Mesendoderm (in vitro differentiated cells): ENCODE measurements at regions not wholly inside any gene's neighbourhood (a gene's known extent, or its start where the extent isn't known, plus 50 kb on each side); places are given as distances from the start of the nearest gene placed in this dataset.

Source experiments
- DNase-seq: peaks from one replicate; pipeline ENCODE4 v3.0.0; 2013
- H2AK5ac ChIP-seq: 2 replicates; pipeline ENCODE4 v1.6.1; 2013; ENCODE audit warnings: low read length, inconsistent platforms
- H2BK120ac ChIP-seq: 2 replicates; pipeline ENCODE4 v1.6.1; 2013; ENCODE audit warnings: low read depth, mild to moderate bottlenecking, low read length, moderate library complexity, mixed read lengths
- H2BK15ac ChIP-seq: replicated peaks from 2 replicates; pipeline ENCODE4 v1.6.1; 2013; ENCODE audit warnings: low read depth, mild to moderate bottlenecking, moderate library complexity
- H2BK5ac ChIP-seq: 2 replicates; pipeline ENCODE4 v1.6.1; 2013; ENCODE audit warnings: low read length, inconsistent platforms
- H3K18ac ChIP-seq: 2 replicates; pipeline ENCODE4 v1.6.1; 2013; ENCODE audit warnings: mild to moderate bottlenecking, low read length, mixed read lengths
- H3K23ac ChIP-seq: one replicate; pipeline ENCODE4 v1.6.1; 2013; ENCODE audit warnings: low read length
- H3K27ac ChIP-seq: 2 replicates; pipeline ENCODE4 v1.5.1; 2013; ENCODE audit warnings: low read depth, mild to moderate bottlenecking, inconsistent platforms, low read length, moderate library complexity
- H3K27me3 ChIP-seq: 2 replicates; pipeline ENCODE4 v1.6.1; 2013; ENCODE audit warnings: low read length, control low read depth, mild to moderate bottlenecking, inconsistent platforms; ENCODE audit not compliant: insufficient read depth, poor library complexity
- H3K36me3 ChIP-seq: 2 replicates; pipeline ENCODE4 v1.6.1; 2013; ENCODE audit warnings: low read length, inconsistent platforms; ENCODE audit not compliant: control insufficient read depth, insufficient read depth
- H3K4ac ChIP-seq: one replicate; pipeline ENCODE4 v1.6.1; 2013; ENCODE audit warnings: low read depth, mild to moderate bottlenecking, low read length, moderate library complexity
- H3K4me1 ChIP-seq: 2 replicates; pipeline ENCODE4 v1.6.1; 2013; ENCODE audit warnings: low read depth, low read length, inconsistent platforms; ENCODE audit not compliant: control insufficient read depth
- H3K4me2 ChIP-seq: 2 replicates; pipeline ENCODE4 v1.6.1; 2013; ENCODE audit warnings: low read length
- H3K4me3 ChIP-seq: 2 replicates; pipeline ENCODE4 v1.5.1; 2013; ENCODE audit warnings: mild to moderate bottlenecking, low read length
- H3K56ac ChIP-seq: one replicate; pipeline ENCODE4 v1.6.1; 2013; ENCODE audit warnings: low read length
- H3K79me1 ChIP-seq: 2 replicates; pipeline ENCODE4 v1.6.1; 2013; ENCODE audit warnings: low read length, inconsistent platforms
- H3K79me2 ChIP-seq: 2 replicates; pipeline ENCODE4 v1.6.1; 2013; ENCODE audit warnings: mild to moderate bottlenecking, low read length; ENCODE audit not compliant: control insufficient read depth, insufficient read depth
- H3K9ac ChIP-seq: 2 replicates; pipeline ENCODE4 v1.6.1; 2013; ENCODE audit warnings: low read length, inconsistent platforms
- H4K5ac ChIP-seq: one replicate; pipeline ENCODE4 v1.6.1; 2013; ENCODE audit warnings: low read length
- H4K8ac ChIP-seq: one replicate; pipeline ENCODE4 v1.6.1; 2013; ENCODE audit warnings: low read depth, mild to moderate bottlenecking, control low read depth, low read length, moderate library complexity
- WGBS: extraction: QIAGEN DNeasy Blood & Tissue Kit; methylation state at CpG from one replicate; pipeline ENCODE4 v1.1.7; 2013; ENCODE audit warnings: low lambda C conversion rate, missing lambda C conversion rate; ENCODE audit not compliant: insufficient coverage; ENCODE audit errors: extremely low coverage; 5-methylcytosine and 5-hydroxymethylcytosine counted together

DNA sequence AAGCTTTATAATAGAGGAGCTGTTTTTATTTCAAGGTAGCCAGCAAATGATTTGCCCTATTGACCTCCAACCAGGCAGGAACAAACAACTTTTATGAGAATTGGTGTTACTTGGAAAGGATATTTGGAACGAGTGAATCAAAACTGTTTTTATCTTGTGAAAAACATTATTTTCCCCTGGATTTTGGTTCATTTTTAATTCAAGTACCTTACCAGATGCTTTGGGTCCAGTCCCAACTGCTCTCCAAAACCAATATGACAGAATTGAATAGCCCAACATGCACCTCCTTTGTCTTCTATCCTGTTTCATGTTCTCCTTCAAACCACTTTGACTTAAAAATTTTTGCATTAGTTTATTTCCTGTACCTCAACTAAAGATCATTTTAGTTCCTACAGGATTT lies 178.6 kb upstream of the RBMS1 start:
- no peak overlapping the region for H3K9ac ChIP-seq
- no peak overlapping the region for H2BK5ac ChIP-seq
- no CpG with 5 or more reads among the region's 1 CpG for WGBS
- H2BK120ac ChIP-seq = no peak overlapping the region
- no peak overlapping the region for H3K56ac ChIP-seq
- no peaks in the 10 kb centered on the region for H3K4me1 ChIP-seq
- H3K79me1 ChIP-seq = no peaks in the 10 kb centered on the region
- H3K27me3 ChIP-seq = no peaks in the 10 kb centered on the region
- H2AK5ac ChIP-seq = no peak overlapping the region
- no peak overlapping the region for H3K4me3 ChIP-seq
- H3K4me2 ChIP-seq = no peak overlapping the region
- no peak overlapping the region for H3K23ac ChIP-seq
- no peak overlapping the region for H2BK15ac ChIP-seq
- no peak overlapping the region for H4K5ac ChIP-seq
- H3K36me3 ChIP-seq = no peaks in the 10 kb centered on the region
- H3K18ac ChIP-seq = no peak overlapping the region
- no peaks in the 10 kb centered on the region for H3K79me2 ChIP-seq
- H3K4ac ChIP-seq = no peak overlapping the region
- no peak for DNase-seq
- no peak overlapping the region for H3K27ac ChIP-seq
- H4K8ac ChIP-seq = no peak overlapping the region

- H3K4me2 ChIP-seq = no peak overlapping the region
- WGBS = no CpG with 5 or more reads among the region's 2 CpGs
- no peaks in the 10 kb centered on the region for H3K79me1 ChIP-seq
- H3K4me1 ChIP-seq = no peaks in the 10 kb centered on the region
- H2BK120ac ChIP-seq = no peak overlapping the region
- no peaks in the 10 kb centered on the region for H3K36me3 ChIP-seq
- H3K56ac ChIP-seq = no peak overlapping the region
- H3K27ac ChIP-seq = no peak overlapping the region
- no peak overlapping the region for H3K4me3 ChIP-seq
- H2BK15ac ChIP-seq = no peak overlapping the region
- H3K9ac ChIP-seq = no peak overlapping the region
- no peaks in the 10 kb centered on the region for H3K79me2 ChIP-seq
- H3K18ac ChIP-seq = no peak overlapping the region
- no peak for DNase-seq
- H2BK5ac ChIP-seq = no peak overlapping the region
- no peak overlapping the region for H3K23ac ChIP-seq
- H2AK5ac ChIP-seq = no peak overlapping the region
- no peaks in the 10 kb centered on the region for H3K27me3 ChIP-seq
- H4K8ac ChIP-seq = no peak overlapping the region
- H3K4ac ChIP-seq = no peak overlapping the region
- no peak overlapping the region for H4K5ac ChIP-seq
Measured at GRCh38 chr2:160674146-160674750, 180.6 kb upstream of the RBMS1 start.

DNA sequence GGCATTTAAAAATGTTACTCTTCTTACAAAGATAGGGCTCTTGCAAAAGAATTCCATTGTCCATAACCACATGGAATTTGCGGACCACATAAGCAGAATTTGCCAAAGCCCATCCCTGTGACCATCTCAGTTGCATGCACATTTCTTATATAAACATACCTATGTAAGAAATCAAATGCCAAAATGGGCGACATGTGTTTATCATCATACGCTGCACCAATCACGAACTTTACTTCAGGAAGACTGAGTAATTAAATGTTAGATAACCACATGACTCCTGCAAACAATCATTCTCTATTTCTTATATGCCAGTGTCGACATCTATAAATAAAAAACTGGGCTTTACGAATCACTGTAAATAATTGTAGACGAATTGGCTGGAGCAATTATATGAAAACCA lies 186.1 kb upstream of the RBMS1 start:
- Histone ChIP-seq H3K4me2 (no peak overlapping the region), H3K4me1 (no peaks in the 10 kb centered on the region), H3K4me3 (no peak overlapping the region), H4K5ac (no peak overlapping the region), H3K36me3 (no peaks in the 10 kb centered on the region), H3K9ac (no peak overlapping the region), H3K18ac (no peak overlapping the region), H3K56ac (no peak overlapping the region), H2BK5ac (no peak overlapping the region), H3K27me3 (no peaks in the 10 kb centered on the region), H4K8ac (no peak overlapping the region), H3K4ac (no peak overlapping the region), H3K23ac (no peak overlapping the region), H3K79me2 (no peaks in the 10 kb centered on the region), H3K79me1 (no peaks in the 10 kb centered on the region), H2AK5ac (no peak overlapping the region), H3K27ac (no peak overlapping the region), H2BK120ac (no peak overlapping the region), H2BK15ac (no peak overlapping the region)
- no peak for DNase-seq
- no CpG with 5 or more reads among the region's 7 CpGs for WGBS

- Histone ChIP-seq H3K23ac (no peak overlapping the region), H3K4me2 (no peak overlapping the region), H3K9ac (no peak overlapping the region), H3K36me3 (no peaks in the 10 kb centered on the region), H3K56ac (no peak overlapping the region), H3K27me3 (no peaks in the 10 kb centered on the region), H2BK5ac (no peak overlapping the region), H3K79me2 (no peaks in the 10 kb centered on the region), H2BK120ac (no peak overlapping the region), H3K4me1 (no peaks in the 10 kb centered on the region), H4K8ac (no peak overlapping the region), H2AK5ac (no peak overlapping the region), H3K27ac (no peak overlapping the region), H3K4me3 (no peak overlapping the region), H2BK15ac (no peak overlapping the region), H4K5ac (no peak overlapping the region), H3K79me1 (no peaks in the 10 kb centered on the region), H3K18ac (no peak overlapping the region), H3K4ac (no peak overlapping the region)
- DNase-seq = no peak
Measured at GRCh38 chr2:160680294-160680693, 186.7 kb upstream of the RBMS1 start.

GRCh38 chr2:160680974-160681373 lies 187.4 kb upstream of the RBMS1 start:
- H3K9ac ChIP-seq = no peak overlapping the region
- no peak overlapping the region for H2BK5ac ChIP-seq
- WGBS = no CpG with 5 or more reads among the region's 2 CpGs
- no peaks in the 10 kb centered on the region for H3K79me2 ChIP-seq
- H3K18ac ChIP-seq = no peak overlapping the region
- no peak overlapping the region for H4K8ac ChIP-seq
- H3K36me3 ChIP-seq = no peaks in the 10 kb centered on the region
- H3K4me1 ChIP-seq = no peaks in the 10 kb centered on the region
- no peak for DNase-seq
- no peak overlapping the region for H3K4me2 ChIP-seq
- no peaks in the 10 kb centered on the region for H3K27me3 ChIP-seq
- H3K56ac ChIP-seq = no peak overlapping the region
- no peaks in the 10 kb centered on the region for H3K79me1 ChIP-seq
- no peak overlapping the region for H2AK5ac ChIP-seq
- no peak overlapping the region for H2BK15ac ChIP-seq
- no peak overlapping the region for H2BK120ac ChIP-seq
- H3K4ac ChIP-seq = no peak overlapping the region
- H3K23ac ChIP-seq = no peak overlapping the region
- H3K4me3 ChIP-seq = no peak overlapping the region
- H4K5ac ChIP-seq = no peak overlapping the region
- H3K27ac ChIP-seq = no peak overlapping the region

DNA sequence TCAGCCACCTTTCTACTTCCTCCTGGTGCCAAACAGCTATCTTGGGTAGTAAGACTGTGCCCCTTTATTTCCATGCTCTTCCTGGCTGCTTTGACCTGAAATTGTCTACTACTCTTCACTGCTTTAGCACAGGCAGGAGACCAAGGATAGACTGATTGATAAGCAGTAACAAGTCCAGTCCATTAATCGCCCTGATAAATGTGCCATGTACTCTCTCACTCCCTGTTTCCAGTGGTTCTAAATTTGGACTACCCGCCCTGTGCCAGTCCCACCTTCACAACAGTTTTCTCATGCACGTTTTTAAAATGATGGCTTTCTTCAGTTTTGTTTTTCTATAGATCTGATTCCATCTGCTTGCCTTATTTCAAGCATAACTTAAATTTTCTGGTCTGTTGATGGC lies 189.6 kb upstream of the RBMS1 start:
- Histone ChIP-seq H3K9ac (no peak overlapping the region), H3K79me1 (no peaks in the 10 kb centered on the region), H3K56ac (no peak overlapping the region), H3K4me2 (no peak overlapping the region), H3K18ac (no peak overlapping the region), H4K5ac (no peak overlapping the region), H3K4ac (no peak overlapping the region), H3K4me1 (no peaks in the 10 kb centered on the region), H3K27ac (no peak overlapping the region), H3K4me3 (no peak overlapping the region), H2BK120ac (no peak overlapping the region), H3K36me3 (no peaks in the 10 kb centered on the region), H4K8ac (no peak overlapping the region), H3K79me2 (no peaks in the 10 kb centered on the region), H2BK15ac (no peak overlapping the region), H3K23ac (no peak overlapping the region), H2AK5ac (no peak overlapping the region), H2BK5ac (no peak overlapping the region), H3K27me3 (no peaks in the 10 kb centered on the region)
- no CpG with 5 or more reads among the region's 3 CpGs for WGBS
- no peak for DNase-seq
